ENCODE measurements at regions not wholly inside any gene's neighbourhood (a gene's known extent, or its start where the extent isn't known, plus 50 kb on each side); places are given as distances from the start of the nearest gene placed in this dataset.
A peak's percentile ranks its signal among the peaks of the same experiment; 100 is the strongest.

GRCh38 chr10:78424723-78425122 lies 391.1 kb downstream of the RPS24 start:
- DNase-seq (ENCODE audit: low read depth): peak; percentile 16
- peak; percentile 35 for TF ChIP-seq CTCF (IDR thresholded peaks at IDR 0.05; ENCODE audit: insufficient read depth, low read depth, low read length, missing control alignments)
- no peak overlapping the region for H3K4me3 ChIP-seq (ENCODE audit: low read depth, low read length)

GRCh38 chr10:78426181-78426580 lies 392.5 kb downstream of the RPS24 start:
- H3K4me3 ChIP-seq (ENCODE audit: low read depth, low read length): no peak overlapping the region
- TF ChIP-seq CTCF (IDR thresholded peaks at IDR 0.05; ENCODE audit: insufficient read depth, low read depth, low read length, missing control alignments): no peak

GRCh38 chr10:78427497-78428031 lies 393.9 kb downstream of the RPS24 start:
- TF ChIP-seq CTCF (IDR thresholded peaks at IDR 0.05; ENCODE audit: insufficient read depth, low read depth, low read length, missing control alignments): no peak
- no peak overlapping the region for H3K4me3 ChIP-seq (ENCODE audit: low read depth, low read length)
- DNase-seq (ENCODE audit: low read depth): no peak

More at GRCh38 chr10:78426181-78426580, 392.5 kb downstream of the RPS24 start:
- DNase-seq (ENCODE audit: low read depth): no peak

GRCh38 chr10:78428579-78428978 lies 394.9 kb downstream of the RPS24 start:
- no peak for TF ChIP-seq CTCF (IDR thresholded peaks at IDR 0.05; ENCODE audit: insufficient read depth, low read depth, low read length, missing control alignments)
- no peak for DNase-seq (ENCODE audit: low read depth)
- H3K4me3 ChIP-seq (ENCODE audit: low read depth, low read length): no peak overlapping the region

- DNase-seq (ENCODE audit: low read depth): no peak
- no peak for TF ChIP-seq CTCF (IDR thresholded peaks at IDR 0.05; ENCODE audit: insufficient read depth, low read depth, low read length, missing control alignments)
- no peak overlapping the region for H3K4me3 ChIP-seq (ENCODE audit: low read depth, low read length)
These were observed 396.3 kb downstream of the RPS24 start for GRCh38 chr10:78429984-78430383.

- H3K4me3 ChIP-seq (ENCODE audit: low read depth, low read length): no peak overlapping the region
- TF ChIP-seq CTCF (IDR thresholded peaks at IDR 0.05; ENCODE audit: insufficient read depth, low read depth, low read length, missing control alignments): no peak
- DNase-seq (ENCODE audit: low read depth): no peak
These were observed 398.9 kb downstream of the RPS24 start for GRCh38 chr10:78432583-78432982.

GRCh38 chr10:78433076-78433595 lies 399.5 kb downstream of the RPS24 start:
- DNase-seq (ENCODE audit: low read depth): no peak
- no peak for TF ChIP-seq CTCF (IDR thresholded peaks at IDR 0.05; ENCODE audit: insufficient read depth, low read depth, low read length, missing control alignments)
- no peak overlapping the region for H3K4me3 ChIP-seq (ENCODE audit: low read depth, low read length)

Measured in GM12865 (cell line).